GM23338 (cell line): ENCODE measurements at regions not wholly inside any gene's neighbourhood (a gene's known extent, or its start where the extent isn't known, plus 50 kb on each side); places are given as distances from the start of the nearest gene placed in this dataset.

Source experiments
- ATAC-seq: fragments of 200-7000 bp; cut with Tn5 transposase; 3 replicates; pipeline ENCODE4 v1.9.1; 2020
- DNase-seq: peaks from one replicate; pipeline ENCODE4 v3.0.0-alpha.2; 2015; ENCODE audit warnings: low spot score
- H2AFZ ChIP-seq: fragments of 200-600 bp; sonication (generic); 2 replicates; pipeline ENCODE4 v1.8.0; 2016; ENCODE audit warnings: antibody characterized with exemption, mild to moderate bottlenecking, moderate library complexity
- H3F3A ChIP-seq: fragments of 200-600 bp; sonication (generic); replicated peaks from 2 replicates; pipeline ENCODE4 v1.8.0; 2017; ENCODE audit warnings: antibody characterized with exemption, mixed run types, low read depth
- H3K27ac ChIP-seq: fragments of 200-600 bp; sonication (generic); 2 replicates; pipeline ENCODE4 v1.6.1; 2016; ENCODE audit warnings: low read depth
- H3K27me3 ChIP-seq: fragments of 200-600 bp; sonication (generic); 2 replicates; pipeline ENCODE4 v1.8.0; 2016; ENCODE audit warnings: mild to moderate bottlenecking, mixed run types, moderate library complexity; ENCODE audit not compliant: insufficient read depth
- H3K36me3 ChIP-seq: fragments of 200-600 bp; sonication (generic); 2 replicates; pipeline ENCODE4 v1.8.0; 2016; ENCODE audit warnings: mild to moderate bottlenecking; ENCODE audit not compliant: insufficient read depth
- H3K4me1 ChIP-seq: fragments of 200-600 bp; sonication (generic); 2 replicates; pipeline ENCODE4 v1.8.0; 2016; ENCODE audit warnings: mild to moderate bottlenecking, moderate library complexity; ENCODE audit not compliant: insufficient read depth
- H3K4me2 ChIP-seq: fragments of 200-600 bp; sonication (generic); 2 replicates; pipeline ENCODE4 v1.7.1; 2017; ENCODE audit warnings: mixed run types
- H3K4me3 ChIP-seq: fragments of 200-600 bp; sonication (generic); 2 replicates; pipeline ENCODE4 v1.6.1; 2016; ENCODE audit warnings: mixed run types
- H3K79me2 ChIP-seq: fragments of 200-600 bp; sonication (generic); replicated peaks from 2 replicates; pipeline ENCODE4 v1.8.0; 2017; ENCODE audit warnings: mild to moderate bottlenecking; ENCODE audit not compliant: insufficient read depth
- H3K9me2 ChIP-seq: fragments of 200-600 bp; sonication (generic); 2 replicates; pipeline ENCODE4 v1.8.0; 2017; ENCODE audit not compliant: insufficient read depth
- H4K20me1 ChIP-seq: fragments of 200-600 bp; sonication (generic); replicated peaks from 2 replicates; pipeline ENCODE4 v1.8.0; 2017; ENCODE audit warnings: mild to moderate bottlenecking; ENCODE audit not compliant: insufficient read depth
- H3K27ac Mint-ChIP-seq: 2 replicates; pipeline ENCODE4 v1.8.0; 2020; ENCODE audit warnings: inconsistent platforms, mild to moderate bottlenecking, moderate library complexity, mixed read lengths
- H3K27me3 Mint-ChIP-seq: 3 replicates; pipeline ENCODE4 v1.8.0; 2022; ENCODE audit warnings: low read depth, mild to moderate bottlenecking, moderate library complexity, mixed read lengths, inconsistent platforms; ENCODE audit not compliant: insufficient read depth, poor library complexity
- H3K36me3 Mint-ChIP-seq: 3 replicates; pipeline ENCODE4 v1.8.0; 2021; ENCODE audit warnings: low read depth, mild to moderate bottlenecking, inconsistent platforms, moderate library complexity, mixed read lengths
- H3K4me1 Mint-ChIP-seq: 3 replicates; pipeline ENCODE4 v1.8.0; 2020; ENCODE audit warnings: mild to moderate bottlenecking, inconsistent platforms, mixed read lengths
- H3K4me3 Mint-ChIP-seq: 3 replicates; pipeline ENCODE4 v1.8.0; 2021; ENCODE audit warnings: moderate library complexity, mild to moderate bottlenecking, inconsistent platforms, mixed read lengths
- H3K9me3 Mint-ChIP-seq: 3 replicates; pipeline ENCODE4 v1.8.0; 2020; ENCODE audit warnings: moderate library complexity, mild to moderate bottlenecking, inconsistent platforms, mixed read lengths
- CREB1 ChIP-seq: fragments of 250-450 bp; sonication (Bioruptor Pico); IDR thresholded peaks from 2 replicates; pipeline ENCODE4 v1.5.0; 2020; ENCODE audit warnings: low read depth, mild to moderate bottlenecking, moderate library complexity
- ETS1 ChIP-seq: IDR thresholded peaks from 2 replicates; pipeline ENCODE4 v1.6.1; 2016; ENCODE audit warnings: antibody characterized with exemption
- EZH2 ChIP-seq: fragments of 200-600 bp; sonication (generic); IDR thresholded peaks from one replicate; pipeline ENCODE4 v1.8.0; 2017; ENCODE audit warnings: antibody characterized with exemption, mild to moderate bottlenecking, low read depth; ENCODE audit not compliant: unreplicated experiment
- EZH2phosphoT487 ChIP-seq: fragments of 200-600 bp; sonication (generic); IDR thresholded peaks from one replicate; pipeline ENCODE4 v1.8.1; 2018; ENCODE audit warnings: antibody characterized with exemption; ENCODE audit not compliant: unreplicated experiment
- NANOG ChIP-seq: IDR thresholded peaks from 2 replicates; pipeline ENCODE4 v1.6.1; 2016; ENCODE audit warnings: antibody characterized with exemption, borderline replicate concordance
- POLR2AphosphoS5 ChIP-seq: IDR thresholded peaks from 2 replicates; pipeline ENCODE4 v1.6.1; 2016; ENCODE audit warnings: antibody characterized with exemption, low read depth
- REST ChIP-seq: IDR thresholded peaks from one replicate; pipeline ENCODE4 v1.6.1; 2018; ENCODE audit warnings: antibody characterized with exemption; ENCODE audit not compliant: unreplicated experiment
- STAT1 ChIP-seq: IDR thresholded peaks from one replicate; pipeline ENCODE4 v1.6.1; 2016; ENCODE audit warnings: antibody characterized with exemption; ENCODE audit not compliant: unreplicated experiment
- ZNF114 ChIP-seq: fragments of 250-450 bp; sonication (Bioruptor Pico); IDR thresholded peaks from 2 replicates; pipeline ENCODE4 v1.5.0; 2020; ENCODE audit warnings: mild to moderate bottlenecking, moderate library complexity
- ZNF331 ChIP-seq: fragments of 250-450 bp; sonication (Bioruptor Pico); IDR thresholded peaks from 2 replicates; pipeline ENCODE4 v1.5.0; 2020; ENCODE audit warnings: low read depth, mild to moderate bottlenecking, moderate library complexity
- TF ChIP-seq, protein P1 (sequence below): fragments of 250-450 bp; sonication (Bioruptor Pico); IDR thresholded peaks from 2 replicates; pipeline ENCODE4 v1.5.0; 2020; ENCODE audit warnings: mild to moderate bottlenecking, moderate library complexity
- TF ChIP-seq, protein P2 (sequence below), 2 experiments: fragments of 200-600 bp in 1 of 2; sonication (generic) in 1 of 2; conservative IDR thresholded peaks; 2 replicates each; pipeline versions ENCODE4 v1.5.1 to v1.6.1; 2016 to 2017; ENCODE audit warnings: antibody characterized with exemption in 2 of 2, low read depth in 2 of 2, mild to moderate bottlenecking in 2 of 2, moderate library complexity in 1 of 2

DNA sequence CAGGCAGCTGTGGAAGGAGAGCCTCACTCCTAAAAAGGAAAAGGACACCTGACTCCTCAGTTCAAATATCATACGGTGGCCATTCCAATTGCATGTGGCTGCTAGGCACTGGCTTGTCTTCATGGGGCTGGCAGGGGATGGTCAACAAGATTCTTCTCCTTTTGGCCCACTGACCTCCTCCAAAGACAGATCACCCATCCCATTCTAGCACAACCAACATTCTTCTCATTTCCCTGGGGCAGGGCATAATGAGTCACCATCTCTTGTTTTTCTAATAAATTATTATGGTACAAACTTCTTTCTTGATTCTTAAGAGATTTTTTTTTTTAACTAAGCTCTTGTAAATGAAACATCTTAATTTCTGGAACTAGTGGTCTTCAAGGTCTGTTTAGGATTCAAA, 136.7 kb upstream of the NBEA start:
- H3F3A ChIP-seq, result no peaks in the 10 kb centered on the region
- no peaks in the 10 kb centered on the region for H3K27me3 ChIP-seq
- peaks cover 9% of the 10 kb centered on the region; the same call in 1 of the 2 replicates for H3K9me2 ChIP-seq
- H3K27me3 Mint-ChIP-seq, result no peaks in the 10 kb centered on the region
- H2AFZ ChIP-seq, result no peak overlapping the region
- H3K36me3 Mint-ChIP-seq, result no peaks in the 10 kb centered on the region
- no peaks in the 10 kb centered on the region for H3K79me2 ChIP-seq
- TF ChIP-seq ZNF114 (CRISPR knock-in tag), result no peak
- TF ChIP-seq ZNF331 (CRISPR knock-in tag), result no peak
- no peak for TF ChIP-seq REST
- TF ChIP-seq STAT1, result no peak
- TF ChIP-seq POLR2AphosphoS5, result no peak
- no peak for TF ChIP-seq EZH2
- TF ChIP-seq, protein P1, sequence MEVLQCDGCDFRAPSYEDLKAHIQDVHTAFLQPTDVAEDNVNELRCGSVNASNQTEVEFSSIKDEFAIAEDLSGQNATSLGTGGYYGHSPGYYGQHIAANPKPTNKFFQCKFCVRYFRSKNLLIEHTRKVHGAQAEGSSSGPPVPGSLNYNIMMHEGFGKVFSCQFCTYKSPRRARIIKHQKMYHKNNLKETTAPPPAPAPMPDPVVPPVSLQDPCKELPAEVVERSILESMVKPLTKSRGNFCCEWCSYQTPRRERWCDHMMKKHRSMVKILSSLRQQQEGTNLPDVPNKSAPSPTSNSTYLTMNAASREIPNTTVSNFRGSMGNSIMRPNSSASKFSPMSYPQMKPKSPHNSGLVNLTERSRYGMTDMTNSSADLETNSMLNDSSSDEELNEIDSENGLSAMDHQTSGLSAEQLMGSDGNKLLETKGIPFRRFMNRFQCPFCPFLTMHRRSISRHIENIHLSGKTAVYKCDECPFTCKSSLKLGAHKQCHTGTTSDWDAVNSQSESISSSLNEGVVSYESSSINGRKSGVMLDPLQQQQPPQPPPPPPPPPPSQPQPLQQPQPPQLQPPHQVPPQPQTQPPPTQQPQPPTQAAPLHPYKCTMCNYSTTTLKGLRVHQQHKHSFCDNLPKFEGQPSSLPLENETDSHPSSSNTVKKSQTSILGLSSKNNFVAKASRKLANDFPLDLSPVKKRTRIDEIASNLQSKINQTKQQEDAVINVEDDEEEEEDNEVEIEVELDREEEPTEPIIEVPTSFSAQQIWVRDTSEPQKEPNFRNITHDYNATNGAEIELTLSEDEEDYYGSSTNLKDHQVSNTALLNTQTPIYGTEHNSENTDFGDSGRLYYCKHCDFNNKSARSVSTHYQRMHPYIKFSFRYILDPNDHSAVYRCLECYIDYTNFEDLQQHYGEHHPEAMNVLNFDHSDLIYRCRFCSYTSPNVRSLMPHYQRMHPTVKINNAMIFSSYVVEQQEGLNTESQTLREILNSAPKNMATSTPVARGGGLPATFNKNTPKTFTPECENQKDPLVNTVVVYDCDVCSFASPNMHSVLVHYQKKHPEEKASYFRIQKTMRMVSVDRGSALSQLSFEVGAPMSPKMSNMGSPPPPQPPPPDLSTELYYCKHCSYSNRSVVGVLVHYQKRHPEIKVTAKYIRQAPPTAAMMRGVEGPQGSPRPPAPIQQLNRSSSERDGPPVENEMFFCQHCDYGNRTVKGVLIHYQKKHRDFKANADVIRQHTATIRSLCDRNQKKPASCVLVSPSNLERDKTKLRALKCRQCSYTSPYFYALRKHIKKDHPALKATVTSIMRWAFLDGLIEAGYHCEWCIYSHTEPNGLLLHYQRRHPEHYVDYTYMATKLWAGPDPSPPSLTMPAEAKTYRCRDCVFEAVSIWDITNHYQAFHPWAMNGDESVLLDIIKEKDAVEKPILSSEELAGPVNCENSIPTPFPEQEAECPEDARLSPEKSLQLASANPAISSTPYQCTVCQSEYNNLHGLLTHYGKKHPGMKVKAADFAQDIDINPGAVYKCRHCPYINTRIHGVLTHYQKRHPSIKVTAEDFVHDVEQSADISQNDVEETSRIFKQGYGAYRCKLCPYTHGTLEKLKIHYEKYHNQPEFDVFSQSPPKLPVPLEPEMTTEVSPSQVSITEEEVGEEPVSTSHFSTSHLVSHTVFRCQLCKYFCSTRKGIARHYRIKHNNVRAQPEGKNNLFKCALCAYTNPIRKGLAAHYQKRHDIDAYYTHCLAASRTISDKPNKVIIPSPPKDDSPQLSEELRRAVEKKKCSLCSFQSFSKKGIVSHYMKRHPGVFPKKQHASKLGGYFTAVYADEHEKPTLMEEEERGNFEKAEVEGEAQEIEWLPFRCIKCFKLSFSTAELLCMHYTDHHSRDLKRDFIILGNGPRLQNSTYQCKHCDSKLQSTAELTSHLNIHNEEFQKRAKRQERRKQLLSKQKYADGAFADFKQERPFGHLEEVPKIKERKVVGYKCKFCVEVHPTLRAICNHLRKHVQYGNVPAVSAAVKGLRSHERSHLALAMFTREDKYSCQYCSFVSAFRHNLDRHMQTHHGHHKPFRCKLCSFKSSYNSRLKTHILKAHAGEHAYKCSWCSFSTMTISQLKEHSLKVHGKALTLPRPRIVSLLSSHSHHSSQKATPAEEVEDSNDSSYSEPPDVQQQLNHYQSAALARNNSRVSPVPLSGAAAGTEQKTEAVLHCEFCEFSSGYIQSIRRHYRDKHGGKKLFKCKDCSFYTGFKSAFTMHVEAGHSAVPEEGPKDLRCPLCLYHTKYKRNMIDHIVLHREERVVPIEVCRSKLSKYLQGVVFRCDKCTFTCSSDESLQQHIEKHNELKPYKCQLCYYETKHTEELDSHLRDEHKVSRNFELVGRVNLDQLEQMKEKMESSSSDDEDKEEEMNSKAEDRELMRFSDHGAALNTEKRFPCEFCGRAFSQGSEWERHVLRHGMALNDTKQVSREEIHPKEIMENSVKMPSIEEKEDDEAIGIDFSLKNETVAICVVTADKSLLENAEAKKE (CRISPR knock-in tag), result no peak
- no peak for TF ChIP-seq NANOG
- TF ChIP-seq, protein P2, sequence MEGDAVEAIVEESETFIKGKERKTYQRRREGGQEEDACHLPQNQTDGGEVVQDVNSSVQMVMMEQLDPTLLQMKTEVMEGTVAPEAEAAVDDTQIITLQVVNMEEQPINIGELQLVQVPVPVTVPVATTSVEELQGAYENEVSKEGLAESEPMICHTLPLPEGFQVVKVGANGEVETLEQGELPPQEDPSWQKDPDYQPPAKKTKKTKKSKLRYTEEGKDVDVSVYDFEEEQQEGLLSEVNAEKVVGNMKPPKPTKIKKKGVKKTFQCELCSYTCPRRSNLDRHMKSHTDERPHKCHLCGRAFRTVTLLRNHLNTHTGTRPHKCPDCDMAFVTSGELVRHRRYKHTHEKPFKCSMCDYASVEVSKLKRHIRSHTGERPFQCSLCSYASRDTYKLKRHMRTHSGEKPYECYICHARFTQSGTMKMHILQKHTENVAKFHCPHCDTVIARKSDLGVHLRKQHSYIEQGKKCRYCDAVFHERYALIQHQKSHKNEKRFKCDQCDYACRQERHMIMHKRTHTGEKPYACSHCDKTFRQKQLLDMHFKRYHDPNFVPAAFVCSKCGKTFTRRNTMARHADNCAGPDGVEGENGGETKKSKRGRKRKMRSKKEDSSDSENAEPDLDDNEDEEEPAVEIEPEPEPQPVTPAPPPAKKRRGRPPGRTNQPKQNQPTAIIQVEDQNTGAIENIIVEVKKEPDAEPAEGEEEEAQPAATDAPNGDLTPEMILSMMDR (conservative IDR thresholded peaks at IDR 0.05; ENCODE audit: low read depth in 2 of 2), result no peak
- no peak for TF ChIP-seq ETS1
- no peak for TF ChIP-seq EZH2phosphoT487
- no peak for TF ChIP-seq CREB1 (CRISPR knock-in tag)
- H3K27ac ChIP-seq, result no peak overlapping the region
- DNase-seq (no peak), ATAC-seq (no peak)
- no peaks in the 10 kb centered on the region for H3K36me3 ChIP-seq
- H3K4me3 Mint-ChIP-seq, result no peak overlapping the region
- H3K4me3 ChIP-seq, result no peak overlapping the region
- H3K9me3 Mint-ChIP-seq, result no peaks in the 10 kb centered on the region
- no peak overlapping the region for H3K27ac Mint-ChIP-seq
- H3K4me1 Mint-ChIP-seq, result no peaks in the 10 kb centered on the region; the same call in 2 of the 3 replicates
- no peaks in the 10 kb centered on the region for H4K20me1 ChIP-seq
- no peaks in the 10 kb centered on the region for H3K4me1 ChIP-seq
- H3K4me2 ChIP-seq, result no peak overlapping the region
